OCI-M1 (cell line): ENCODE measurements at regions not wholly inside any gene's neighbourhood (a gene's known extent, or its start where the extent isn't known, plus 50 kb on each side); places are given as distances from the start of the nearest gene placed in this dataset.

ENCODE experiments used
- DNase-seq: peaks from one replicate; lab custom pipeline; 2025; lab: John Stamatoyannopoulos, UW

- DNase-seq: no peak
Observed at GRCh38 chr12:67370979-67371378, 101.8 kb downstream of the CAND1 start.

- no peak for DNase-seq
Observed at GRCh38 chr12:67377021-67377420, 107.9 kb downstream of the CAND1 start.

GRCh38 chr12:67377541-67377940, 108.4 kb downstream of the CAND1 start:
- DNase-seq: no peak

- DNase-seq: no peak
Observed at GRCh38 chr12:67382241-67382871, 113.2 kb downstream of the CAND1 start.

GRCh38 chr12:67386869-67387565, 117.9 kb downstream of the CAND1 start:
- DNase-seq: no peak

DNA sequence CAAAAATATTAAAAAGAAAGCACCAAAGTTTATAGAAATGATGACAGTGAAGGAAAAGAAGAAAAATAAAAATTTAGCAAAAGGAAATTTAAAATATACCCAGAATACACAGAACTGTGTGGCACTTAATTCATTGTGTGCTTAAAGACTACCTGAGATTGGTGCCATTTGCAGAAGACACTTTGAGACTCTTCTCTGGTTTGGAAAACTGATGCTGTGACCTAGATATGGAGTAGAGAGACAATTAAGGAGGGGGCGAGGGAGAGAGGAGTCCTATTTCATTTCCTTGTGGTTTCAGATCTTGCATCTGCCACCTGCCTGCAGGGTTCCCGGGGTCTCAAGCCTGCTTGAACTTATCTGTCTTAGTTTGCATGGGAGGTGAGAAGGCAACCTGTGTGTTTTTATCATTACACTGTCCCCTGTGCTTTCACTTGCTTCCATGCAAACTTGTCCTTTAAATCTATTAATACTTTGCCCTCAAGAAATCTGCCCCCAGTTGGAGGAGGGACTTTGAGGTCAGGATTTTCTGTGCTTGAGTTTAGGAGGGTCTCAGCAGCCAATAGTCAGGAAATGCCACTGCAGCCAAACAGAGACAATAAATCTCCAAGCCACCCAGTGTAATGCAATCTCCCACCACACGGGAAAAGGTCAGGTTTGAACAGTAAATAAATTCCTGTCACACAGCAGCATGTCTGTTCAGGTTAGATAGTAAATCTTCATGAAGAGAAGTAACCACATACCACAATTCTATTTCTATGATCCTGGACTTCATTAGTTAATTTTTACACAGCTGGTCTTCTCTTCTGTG, 119.4 kb downstream of the CAND1 start:
- peak; percentile 52 for DNase-seq

- no peak for DNase-seq
Observed at GRCh38 chr12:67390273-67390672, 121.1 kb downstream of the CAND1 start.

DNA sequence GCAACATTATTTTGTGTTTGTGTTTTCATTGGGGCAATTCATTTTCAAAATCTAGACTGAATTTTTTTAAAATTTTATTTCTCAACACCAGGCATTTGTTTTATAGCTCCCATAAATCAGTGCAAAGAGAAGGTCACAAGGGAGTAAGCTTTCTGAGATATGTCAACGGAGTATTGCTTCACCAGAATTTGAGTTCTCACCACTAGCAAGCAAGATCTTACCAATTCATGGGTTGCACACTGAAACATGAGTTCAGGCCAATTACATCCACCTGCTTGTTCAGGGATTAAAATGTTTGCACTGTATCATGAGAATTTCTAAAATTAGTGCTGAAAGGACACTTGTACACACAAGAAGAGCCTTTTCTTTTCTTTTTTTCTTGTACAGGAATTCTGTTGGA, 121.9 kb downstream of the CAND1 start:
- DNase-seq: no peak

- no peak for DNase-seq
Observed at GRCh38 chr12:67391656-67392055, 122.5 kb downstream of the CAND1 start.

GRCh38 chr12:67394550-67394949, 125.4 kb downstream of the CAND1 start:
- no peak for DNase-seq

DNA sequence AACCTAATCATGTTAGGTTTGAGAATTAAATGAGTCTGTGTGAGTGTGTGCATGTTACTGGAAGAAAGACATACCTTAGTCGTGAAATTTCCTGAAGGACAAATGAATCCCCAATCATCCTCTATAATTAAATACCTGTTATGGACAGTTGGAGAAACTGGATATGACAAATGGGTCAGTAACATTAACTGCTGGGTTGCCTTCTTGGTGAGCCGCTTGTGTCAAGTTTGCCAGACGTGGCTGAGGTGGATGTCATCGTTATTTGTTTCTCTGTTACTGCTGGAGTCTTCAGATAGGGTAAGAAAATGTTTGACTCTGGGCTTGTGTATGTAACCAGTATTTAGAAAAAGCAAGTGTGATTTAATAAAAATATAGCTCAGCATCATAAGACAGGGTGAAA, 131.6 kb downstream of the CAND1 start:
- DNase-seq: no peak

- DNase-seq: no peak
Observed at GRCh38 chr12:67410246-67410645, 141.1 kb downstream of the CAND1 start.

- DNase-seq: peak; percentile 44
Observed at GRCh38 chr12:67410667-67411067, 141.5 kb downstream of the CAND1 start.

DNA sequence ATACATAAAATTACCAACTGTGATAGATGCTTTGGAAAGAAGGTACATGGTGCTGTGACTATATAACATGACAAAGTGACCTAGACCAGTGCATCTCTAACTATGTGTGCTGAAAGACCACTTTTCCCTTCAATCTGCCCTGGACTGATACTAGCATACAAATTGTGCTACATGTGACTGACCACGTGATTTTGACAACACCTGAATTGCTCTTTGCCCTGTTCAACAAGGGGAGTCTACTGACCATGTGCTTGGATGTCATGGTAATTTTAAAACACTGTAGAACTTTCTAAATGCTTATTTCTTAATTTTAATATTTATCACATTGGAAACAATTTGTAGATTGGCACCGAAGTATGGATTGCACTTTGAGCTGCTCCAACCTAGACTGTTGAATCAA, 142.4 kb downstream of the CAND1 start:
- no peak for DNase-seq

DNA sequence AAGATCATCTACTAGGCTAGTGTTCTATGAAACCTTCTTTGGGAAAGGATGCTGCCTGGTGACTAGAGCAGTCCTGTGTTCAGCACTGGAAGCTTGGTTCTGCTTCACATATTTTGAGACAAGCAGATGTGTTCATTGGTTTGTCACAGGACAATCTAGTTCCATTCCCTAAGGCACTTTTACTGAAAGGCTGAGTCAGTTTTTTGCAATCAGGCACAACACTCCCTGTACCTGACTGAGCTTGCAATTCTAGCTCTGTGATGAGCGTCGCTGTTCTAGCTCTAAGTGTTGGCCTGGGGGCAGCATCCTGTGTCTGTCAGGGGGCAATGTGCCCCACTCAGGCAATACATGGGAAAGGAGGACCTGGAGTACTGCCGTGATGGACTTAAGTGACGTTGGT, 144.4 kb downstream of the CAND1 start:
- DNase-seq: no peak

GRCh38 chr12:67414011-67414715, 145.0 kb downstream of the CAND1 start:
- DNase-seq: no peak

DNA sequence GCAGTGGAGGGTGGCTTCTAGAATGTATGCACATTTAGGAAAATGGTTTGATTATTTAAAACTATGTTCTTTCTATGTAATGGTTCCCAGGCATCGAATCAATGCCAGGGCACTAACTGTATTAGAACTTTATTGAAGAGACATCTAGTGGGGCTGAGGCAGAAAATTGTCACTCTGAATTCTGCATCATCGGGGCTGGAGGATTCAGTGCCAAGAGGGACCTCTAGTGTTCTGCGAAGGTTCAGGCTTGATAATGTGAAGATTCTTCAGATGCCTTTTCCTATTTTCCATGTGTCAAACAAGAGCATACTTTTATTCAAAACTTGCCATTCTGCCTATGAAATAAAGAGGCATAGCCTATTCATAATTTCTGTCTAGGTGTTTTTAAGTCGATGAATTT, 146.3 kb downstream of the CAND1 start:
- peak; percentile 61 for DNase-seq

DNA sequence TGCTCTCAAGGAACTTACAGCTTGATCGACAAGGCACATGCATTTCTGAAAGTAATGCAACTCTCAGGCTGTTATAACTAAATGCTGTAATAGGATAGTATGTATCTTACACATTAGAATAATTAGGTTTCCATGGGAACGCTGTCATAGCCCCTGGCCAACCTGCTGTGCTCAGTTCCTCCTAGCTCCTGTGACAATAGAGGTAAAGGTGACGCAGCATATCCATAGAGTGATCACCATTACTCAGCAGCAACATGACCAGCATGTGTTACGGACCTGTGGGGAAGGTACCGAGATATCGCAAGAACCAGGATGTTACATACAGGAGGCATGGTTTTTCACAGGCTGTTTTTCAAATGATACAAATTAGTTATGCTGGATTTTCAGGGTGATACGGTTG, 150.7 kb downstream of the CAND1 start:
- no peak for DNase-seq

GRCh38 chr12:67420506-67420905, 151.3 kb downstream of the CAND1 start:
- DNase-seq: no peak

- no peak for DNase-seq
Observed at GRCh38 chr12:67422081-67422480, 152.9 kb downstream of the CAND1 start.

- DNase-seq: no peak
Observed at GRCh38 chr12:67424784-67425183, 155.6 kb downstream of the CAND1 start.

GRCh38 chr12:67425394-67425793, 156.2 kb downstream of the CAND1 start:
- DNase-seq: no peak
